ENCODE measurements at regions not wholly inside any gene's neighbourhood (a gene's known extent, or its start where the extent isn't known, plus 50 kb on each side); places are given as distances from the start of the nearest gene placed in this dataset.

- no peak for DNase-seq (ENCODE audit: low read depth in 1 of 2, low spot score in 1 of 2)
Observed at GRCh38 chr3:30069056-30069455, 537.3 kb upstream of the TGFBR2 start.

DNA sequence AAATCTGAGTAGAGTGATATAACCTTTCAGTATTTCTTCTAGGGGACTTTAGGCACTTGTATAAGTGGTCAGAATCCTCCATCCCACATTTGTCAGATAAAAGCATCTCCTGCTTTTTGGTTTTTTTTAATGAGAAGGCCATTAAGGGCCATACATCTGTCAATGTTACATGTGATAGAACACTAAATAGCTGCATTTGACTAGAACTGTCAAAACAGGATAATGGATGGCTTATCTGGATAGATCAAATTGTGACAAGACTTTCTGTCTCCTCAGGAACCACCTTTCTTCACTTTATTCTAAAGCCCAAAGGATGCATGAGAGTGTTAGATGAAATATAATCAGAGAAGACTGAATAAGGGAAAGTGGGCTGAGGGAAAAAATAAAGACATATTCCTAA, 533.4 kb upstream of the TGFBR2 start:
- DNase-seq (ENCODE audit: low read depth in 1 of 2, low spot score in 1 of 2) = no peak

DNA sequence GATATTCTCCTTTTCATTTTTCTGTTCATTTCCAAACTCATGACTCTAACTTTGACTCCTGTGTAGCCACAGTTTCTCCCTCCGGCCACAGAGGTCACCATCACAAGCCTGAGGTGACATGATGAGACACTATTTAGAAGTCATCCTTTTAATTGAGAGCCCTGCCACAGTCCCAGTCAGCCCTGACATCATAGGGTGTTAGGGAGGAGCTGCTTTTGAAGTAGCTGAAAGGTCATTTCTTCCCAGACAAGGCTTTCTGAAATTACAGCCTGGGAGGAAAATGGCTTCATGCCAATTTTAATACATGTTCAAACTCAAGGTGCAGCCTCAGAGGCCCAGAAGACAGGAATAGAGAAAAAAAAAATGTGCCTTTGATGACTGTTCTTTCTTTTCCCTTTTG, 532.8 kb upstream of the TGFBR2 start:
- no peak for DNase-seq (ENCODE audit: low read depth in 1 of 2, low spot score in 1 of 2)

DNA sequence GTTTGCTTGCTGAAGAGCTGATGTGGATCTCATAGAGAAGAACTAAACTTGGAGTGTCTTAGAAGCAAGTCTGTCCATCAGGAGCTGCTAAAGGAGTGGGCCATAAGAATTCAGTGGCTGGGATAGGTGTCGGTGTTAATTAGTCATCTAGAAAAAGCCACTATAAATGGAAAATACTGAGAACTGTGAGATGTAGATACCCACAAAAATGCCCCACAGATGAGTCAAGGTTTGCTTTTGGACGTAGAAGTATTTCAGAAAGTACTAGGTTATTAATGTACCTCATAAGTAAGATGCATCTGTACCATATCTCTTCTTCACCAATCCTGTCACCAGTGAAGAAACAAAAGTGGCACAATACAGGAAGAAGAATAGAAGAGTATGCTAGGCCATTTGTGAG, 530.9 kb upstream of the TGFBR2 start:
- DNase-seq (ENCODE audit: low read depth in 1 of 2, low spot score in 1 of 2) = no peak

GRCh38 chr3:30076899-30077298, 529.5 kb upstream of the TGFBR2 start:
- DNase-seq (ENCODE audit: low read depth in 1 of 2, low spot score in 1 of 2) = no peak

DNA sequence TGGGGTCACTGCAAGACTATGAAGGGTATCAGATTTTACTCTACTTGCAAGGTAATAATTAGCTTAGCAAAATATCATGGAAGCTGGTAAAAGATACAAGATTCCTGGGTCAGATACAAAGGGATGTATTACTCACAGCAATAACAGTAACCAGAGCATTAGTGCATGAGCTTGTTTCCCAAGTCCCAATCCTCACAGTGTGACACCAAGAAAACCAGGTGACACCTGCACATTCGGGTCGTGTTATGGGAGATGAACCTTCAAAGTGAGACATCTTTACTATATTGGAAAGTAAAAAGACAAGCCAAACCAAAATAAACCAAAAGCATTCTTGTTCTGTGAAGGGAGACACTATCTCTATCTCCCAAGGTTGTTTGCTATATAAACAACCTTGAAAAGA, 528.7 kb upstream of the TGFBR2 start:
- no peak for DNase-seq (ENCODE audit: low read depth in 1 of 2, low spot score in 1 of 2)

GRCh38 chr3:30078736-30079135, 527.7 kb upstream of the TGFBR2 start:
- DNase-seq (ENCODE audit: low read depth in 1 of 2, low spot score in 1 of 2) = no peak

DNA sequence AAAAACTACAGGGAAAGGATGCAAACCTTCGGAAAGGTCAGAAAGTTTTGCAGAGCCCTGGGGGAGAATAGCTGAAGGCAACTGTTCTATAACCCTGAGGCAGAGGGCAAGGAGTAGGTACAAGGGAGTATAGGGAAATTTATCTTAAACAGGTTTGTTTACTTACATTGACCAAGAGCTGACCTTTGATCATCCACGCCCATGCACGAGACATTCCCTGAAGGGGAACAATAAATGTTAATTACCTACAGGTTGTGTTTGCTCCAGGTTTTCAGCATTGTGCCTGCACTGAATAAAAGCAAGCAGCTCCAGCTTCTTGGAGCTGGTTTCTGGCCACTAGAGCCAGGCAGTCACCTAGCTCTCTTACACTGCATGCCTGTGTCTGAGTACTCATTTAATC, 524.5 kb upstream of the TGFBR2 start:
- no peak for DNase-seq (ENCODE audit: low read depth in 1 of 2, low spot score in 1 of 2)

DNA sequence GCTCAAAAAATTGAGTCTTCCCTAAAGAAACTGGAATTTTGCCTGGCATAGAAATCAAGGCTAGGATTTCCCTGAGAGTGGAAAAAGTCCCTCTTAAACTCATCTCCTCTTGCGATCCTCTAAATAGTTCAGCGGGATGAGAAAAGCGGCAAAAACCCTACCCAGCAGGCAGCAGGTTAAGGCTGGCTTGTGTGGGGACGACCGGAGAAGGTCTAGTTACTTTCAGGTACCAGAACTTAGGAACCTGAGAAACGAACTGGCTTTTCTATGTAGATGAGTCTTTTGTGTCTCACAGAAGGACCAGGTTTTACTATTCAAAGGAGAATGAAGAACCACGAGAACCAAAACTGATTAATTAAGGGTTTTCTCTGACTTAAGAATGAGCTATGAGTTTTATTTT, 523.7 kb upstream of the TGFBR2 start:
- DNase-seq (ENCODE audit: low read depth in 1 of 2, low spot score in 1 of 2) = no peak

GRCh38 chr3:30083315-30083714, 523.1 kb upstream of the TGFBR2 start:
- no peak for DNase-seq (ENCODE audit: low read depth in 1 of 2, low spot score in 1 of 2)

DNA sequence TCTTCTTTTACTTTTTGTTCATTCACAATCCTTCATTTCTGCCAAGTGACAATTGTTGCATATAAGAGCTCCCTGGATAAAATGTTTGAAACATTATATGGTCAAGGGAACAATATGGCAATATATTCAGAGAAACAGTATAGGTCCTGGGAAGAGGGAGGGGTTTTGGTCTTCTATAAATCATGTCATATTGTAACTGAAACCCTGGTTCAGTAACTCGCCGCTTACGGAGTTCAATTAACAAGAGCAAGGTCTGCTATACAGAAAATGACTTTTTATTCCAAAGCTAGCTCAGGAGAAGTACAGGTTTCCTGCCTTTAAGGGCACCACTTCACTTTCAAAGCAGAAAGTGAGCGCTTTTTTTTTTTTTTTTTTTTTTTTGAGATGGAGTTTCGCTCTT, 522.1 kb upstream of the TGFBR2 start:
- DNase-seq (ENCODE audit: low read depth in 1 of 2, low spot score in 1 of 2) = no peak

DNA sequence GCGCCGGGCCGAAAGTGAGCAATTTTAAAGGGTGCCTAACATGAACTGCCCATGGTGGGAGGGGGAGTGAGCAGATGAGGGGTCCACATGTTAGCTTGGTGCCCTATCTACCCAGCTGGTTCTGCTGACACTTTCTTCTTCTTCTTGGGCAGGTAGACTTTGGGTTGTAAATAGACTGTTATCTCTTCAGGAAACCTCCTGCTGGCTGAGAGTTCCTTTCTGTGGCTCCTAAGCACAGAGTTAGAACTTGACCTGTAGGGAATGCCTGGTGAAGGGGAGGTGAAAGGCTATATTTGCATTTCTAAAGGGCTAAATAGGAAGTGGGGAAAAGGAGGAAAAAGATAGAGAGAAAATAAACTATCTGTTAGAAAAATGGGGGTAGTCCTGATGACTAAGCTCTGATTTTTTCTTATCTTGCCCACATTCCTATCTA, 521.4 kb upstream of the TGFBR2 start:
- no peak for DNase-seq (ENCODE audit: low read depth in 1 of 2, low spot score in 1 of 2)

GRCh38 chr3:30085486-30085885, 520.9 kb upstream of the TGFBR2 start:
- no peak for DNase-seq (ENCODE audit: low read depth in 1 of 2, low spot score in 1 of 2)

DNA sequence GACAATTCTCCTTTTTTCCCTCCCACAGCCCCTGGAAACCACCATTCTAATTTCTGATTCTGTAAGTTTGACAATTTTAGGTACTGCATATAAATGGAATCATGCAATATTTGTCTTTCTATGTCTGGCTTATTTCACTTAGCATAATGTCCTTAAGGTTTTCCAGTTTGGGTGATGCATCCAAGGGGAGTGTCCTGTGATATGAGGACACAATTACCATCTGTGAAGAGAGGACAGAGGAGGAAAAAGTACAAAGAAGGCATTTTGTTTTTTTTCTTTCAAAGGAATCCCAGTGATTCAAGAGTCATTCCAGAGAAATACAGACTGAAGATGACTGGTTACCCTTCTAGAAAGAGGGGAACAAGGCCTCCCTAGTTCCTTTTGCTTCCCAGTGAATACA, 514.7 kb upstream of the TGFBR2 start:
- DNase-seq (ENCODE audit: low read depth in 1 of 2, low spot score in 1 of 2) = no peak

- no peak for DNase-seq (ENCODE audit: low read depth in 1 of 2, low spot score in 1 of 2)
Observed at GRCh38 chr3:30097022-30097650, 509.3 kb upstream of the TGFBR2 start.

DNA sequence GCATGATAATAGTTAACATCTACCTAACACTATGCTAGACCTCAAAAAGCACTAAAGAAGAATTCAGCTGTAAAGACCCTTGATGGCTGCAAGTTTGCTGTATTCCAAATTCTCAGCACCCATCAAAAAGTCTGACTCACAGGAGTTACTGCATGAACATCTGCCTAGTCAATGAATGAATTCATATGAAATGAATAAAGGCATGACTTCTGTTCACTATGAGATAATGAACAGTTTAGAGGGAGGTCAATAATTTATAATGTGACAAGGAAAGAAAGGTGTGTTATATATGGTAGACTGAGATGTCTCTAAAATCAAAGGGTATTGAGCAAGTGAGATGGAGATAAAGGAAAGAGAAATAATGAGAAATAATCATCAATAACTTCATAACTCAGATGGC, 508.2 kb upstream of the TGFBR2 start:
- DNase-seq (ENCODE audit: low read depth in 1 of 2, low spot score in 1 of 2) = no peak

DNA sequence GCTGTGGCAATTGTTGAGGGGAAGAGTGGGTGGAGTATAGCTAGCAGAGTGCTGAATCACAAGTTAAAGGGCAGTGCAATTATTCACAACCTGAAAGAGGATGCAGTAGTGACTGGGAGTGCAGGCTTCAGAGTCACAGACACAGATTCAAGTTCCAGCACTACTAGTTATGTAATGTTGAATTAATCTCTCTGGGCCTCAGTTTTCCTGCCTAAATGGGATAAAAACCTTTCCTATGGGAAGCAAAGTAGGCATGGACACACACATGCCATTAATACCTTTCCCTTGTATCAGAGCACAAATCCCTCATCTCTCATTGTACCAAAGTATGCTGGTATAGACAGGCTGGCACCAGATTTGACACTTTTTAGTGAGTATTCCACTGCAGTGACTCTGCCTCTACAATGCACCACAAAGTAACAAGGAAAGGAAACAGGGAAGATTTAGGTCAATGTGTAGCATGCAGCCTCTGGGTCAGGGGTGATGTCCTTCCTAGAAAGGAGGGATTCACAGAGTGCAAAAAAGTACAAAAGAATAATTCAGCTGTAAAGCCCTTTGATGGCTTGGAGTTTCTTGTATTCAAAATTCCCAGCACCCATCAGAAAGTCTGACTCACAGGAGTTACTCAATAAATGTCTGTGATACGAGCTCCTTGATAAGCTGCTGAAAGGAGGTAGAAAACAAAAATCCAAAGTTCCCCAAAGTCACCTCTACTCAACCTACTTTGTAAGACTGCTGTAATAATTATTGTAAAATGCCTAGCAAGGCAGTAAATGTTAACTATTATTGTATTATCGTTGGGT, 507.5 kb upstream of the TGFBR2 start:
- DNase-seq (ENCODE audit: low read depth in 1 of 2, low spot score in 1 of 2) = no peak

GRCh38 chr3:30102356-30102755, 504.0 kb upstream of the TGFBR2 start:
- no peak for DNase-seq (ENCODE audit: low read depth in 1 of 2, low spot score in 1 of 2)

DNA sequence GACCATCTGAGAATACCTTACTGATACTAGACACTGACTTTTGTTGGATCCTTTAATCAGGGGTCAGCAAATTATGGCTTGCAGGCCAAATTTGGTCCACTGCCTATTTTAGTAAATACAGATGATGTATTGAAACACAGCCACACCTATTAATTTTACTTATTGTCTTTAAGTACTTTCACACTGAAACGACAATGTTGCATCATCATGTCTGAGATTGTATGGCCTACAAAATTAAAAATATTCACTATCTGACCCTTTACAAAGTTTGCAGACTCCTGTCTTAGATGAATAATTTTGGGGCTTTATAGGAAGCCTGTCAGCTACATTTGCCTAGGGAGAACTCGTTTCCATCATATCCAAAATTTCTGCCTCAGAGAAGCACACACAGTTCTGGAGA, 503.2 kb upstream of the TGFBR2 start:
- no peak for DNase-seq (ENCODE audit: low read depth in 1 of 2, low spot score in 1 of 2)

GRCh38 chr3:30107531-30107930, 498.9 kb upstream of the TGFBR2 start:
- no peak for DNase-seq (ENCODE audit: low read depth in 1 of 2, low spot score in 1 of 2)

DNA sequence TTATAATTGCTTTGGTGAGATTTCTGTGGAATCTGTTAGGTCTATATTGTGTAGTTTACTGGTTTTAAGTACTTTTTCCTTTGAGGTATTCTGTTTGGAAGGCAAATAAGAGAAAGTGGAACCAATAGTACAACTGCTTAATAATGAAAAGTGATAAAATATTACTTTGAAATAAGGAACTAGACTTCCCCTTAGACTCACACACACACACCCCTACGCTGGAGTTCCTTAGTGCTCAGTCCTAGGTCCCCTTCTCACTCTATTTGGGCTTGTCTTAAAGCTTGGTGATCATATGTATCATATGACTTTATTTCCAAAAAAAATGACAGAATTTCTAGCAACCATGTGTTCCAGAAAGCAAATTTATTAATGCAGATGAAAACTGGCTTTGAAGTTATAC, 494.0 kb upstream of the TGFBR2 start:
- DNase-seq (ENCODE audit: low read depth in 1 of 2, low spot score in 1 of 2) = no peak

DNA sequence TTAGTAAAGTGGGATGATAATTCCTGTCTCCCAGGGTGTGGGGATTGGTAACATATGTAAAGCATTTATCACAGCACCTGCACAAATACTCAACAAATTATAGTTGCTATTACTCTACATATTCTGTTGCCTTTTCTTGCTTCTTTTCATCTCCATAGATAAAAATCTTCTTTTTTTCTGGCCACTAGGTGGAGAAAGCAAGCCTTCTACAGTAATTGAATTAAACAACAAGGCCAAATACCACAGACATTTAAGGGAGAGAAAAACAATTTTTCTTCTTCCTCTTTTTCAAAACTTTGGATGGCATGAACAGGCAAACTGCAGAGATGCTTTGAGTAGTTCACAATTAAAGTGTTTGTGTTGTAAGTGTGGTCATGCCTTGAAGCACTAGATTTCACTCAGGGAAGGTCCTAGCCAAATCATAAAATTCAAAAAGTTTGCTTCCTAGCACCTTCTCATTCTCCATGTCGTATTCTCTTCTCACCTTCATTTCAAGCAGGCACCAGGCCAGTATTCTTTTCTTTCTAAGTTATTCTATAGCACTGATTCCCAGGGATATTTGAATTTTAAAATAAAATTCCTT, 493.4 kb upstream of the TGFBR2 start:
- DNase-seq (ENCODE audit: low read depth in 1 of 2, low spot score in 1 of 2) = no peak

- no peak for DNase-seq (ENCODE audit: low read depth in 1 of 2, low spot score in 1 of 2)
Observed at GRCh38 chr3:30113906-30114305, 492.5 kb upstream of the TGFBR2 start.

Measured in activated T-helper 1 cell treated with anti-CD3 and anti-CD28 coated beads, Interleukin-2, amount 50 U/mL, for 16 hours (primary cell).